ENCODE measurements at regions not wholly inside any gene's neighbourhood (a gene's known extent, or its start where the extent isn't known, plus 50 kb on each side); places are given as distances from the start of the nearest gene placed in this dataset.

DNA sequence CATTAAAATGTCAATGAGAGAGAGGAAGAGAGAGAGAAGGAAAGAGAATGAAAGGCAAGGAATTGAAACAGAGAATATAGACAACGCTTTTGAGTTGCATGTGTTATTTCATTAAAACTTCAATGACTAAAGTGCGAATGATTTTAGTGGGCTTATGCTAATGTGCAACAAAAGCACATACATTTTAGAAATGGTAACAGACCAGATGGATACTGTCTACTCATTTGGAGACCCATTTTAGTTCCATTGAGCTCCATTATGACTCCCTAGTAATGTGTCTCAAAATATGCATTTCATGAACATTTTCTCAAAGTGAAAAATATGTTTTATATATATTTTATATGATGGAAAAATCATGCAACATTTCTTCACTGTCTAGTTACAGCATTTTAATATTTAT is 622.2 kb upstream of the GCFC2 start:
- Histone ChIP-seq H3K27me3 (replicated peaks; ENCODE audit: insufficient read depth, low read length) (no peaks in the 10 kb centered on the region), H3K9ac (ENCODE audit: low read length) (no peak overlapping the region), H3K36me3 (replicated peaks; ENCODE audit: insufficient read depth, low read length) (no peaks in the 10 kb centered on the region), H3K9me2 (replicated peaks; ENCODE audit: insufficient read depth, low read length) (no peaks in the 10 kb centered on the region), H3K4me1 (ENCODE audit: low read length) (no peaks in the 10 kb centered on the region), H3K27ac (ENCODE audit: low read length) (no peak overlapping the region), H3K4me3 (ENCODE audit: low read length) (no peak overlapping the region), H3K9me3 (replicated peaks; ENCODE audit: insufficient read depth, low read length) (no peaks in the 10 kb centered on the region), H2AFZ (ENCODE audit: low read length) (no peak overlapping the region), H3F3A (ENCODE audit: insufficient read depth, low read length) (no peaks in the 10 kb centered on the region), H3K79me2 (ENCODE audit: low read length) (no peaks in the 10 kb centered on the region), H3K4me2 (ENCODE audit: low read depth, low read length) (no peak overlapping the region), H4K20me1 (ENCODE audit: insufficient read depth, low read length) (no peaks in the 10 kb centered on the region)
- DNase-seq, result no peak
- TF ChIP-seq, protein P1, sequence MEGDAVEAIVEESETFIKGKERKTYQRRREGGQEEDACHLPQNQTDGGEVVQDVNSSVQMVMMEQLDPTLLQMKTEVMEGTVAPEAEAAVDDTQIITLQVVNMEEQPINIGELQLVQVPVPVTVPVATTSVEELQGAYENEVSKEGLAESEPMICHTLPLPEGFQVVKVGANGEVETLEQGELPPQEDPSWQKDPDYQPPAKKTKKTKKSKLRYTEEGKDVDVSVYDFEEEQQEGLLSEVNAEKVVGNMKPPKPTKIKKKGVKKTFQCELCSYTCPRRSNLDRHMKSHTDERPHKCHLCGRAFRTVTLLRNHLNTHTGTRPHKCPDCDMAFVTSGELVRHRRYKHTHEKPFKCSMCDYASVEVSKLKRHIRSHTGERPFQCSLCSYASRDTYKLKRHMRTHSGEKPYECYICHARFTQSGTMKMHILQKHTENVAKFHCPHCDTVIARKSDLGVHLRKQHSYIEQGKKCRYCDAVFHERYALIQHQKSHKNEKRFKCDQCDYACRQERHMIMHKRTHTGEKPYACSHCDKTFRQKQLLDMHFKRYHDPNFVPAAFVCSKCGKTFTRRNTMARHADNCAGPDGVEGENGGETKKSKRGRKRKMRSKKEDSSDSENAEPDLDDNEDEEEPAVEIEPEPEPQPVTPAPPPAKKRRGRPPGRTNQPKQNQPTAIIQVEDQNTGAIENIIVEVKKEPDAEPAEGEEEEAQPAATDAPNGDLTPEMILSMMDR (IDR thresholded peaks at IDR 0.05; ENCODE audit: low read length), result no peak
- TF ChIP-seq EZH2phosphoT487 (IDR thresholded peaks at IDR 0.05; ENCODE audit: low read length) (no peak), EZH2 (optimal IDR thresholded peaks at IDR 0.05; ENCODE audit: low read depth, low read length) (no peak)

- Histone ChIP-seq H3K9me3 (replicated peaks; ENCODE audit: insufficient read depth, low read length) (no peaks in the 10 kb centered on the region), H3K79me2 (ENCODE audit: low read length) (no peaks in the 10 kb centered on the region), H3K4me2 (ENCODE audit: low read depth, low read length) (no peak overlapping the region), H3K27me3 (replicated peaks; ENCODE audit: insufficient read depth, low read length) (no peaks in the 10 kb centered on the region), H2AFZ (ENCODE audit: low read length) (no peak overlapping the region), H3K27ac (ENCODE audit: low read length) (no peak overlapping the region), H3K9ac (ENCODE audit: low read length) (no peak overlapping the region), H3K9me2 (replicated peaks; ENCODE audit: insufficient read depth, low read length) (no peaks in the 10 kb centered on the region), H4K20me1 (ENCODE audit: insufficient read depth, low read length) (no peaks in the 10 kb centered on the region), H3F3A (ENCODE audit: insufficient read depth, low read length) (no peaks in the 10 kb centered on the region), H3K36me3 (replicated peaks; ENCODE audit: insufficient read depth, low read length) (no peaks in the 10 kb centered on the region), H3K4me3 (ENCODE audit: low read length) (no peak overlapping the region), H3K4me1 (ENCODE audit: low read length) (no peaks in the 10 kb centered on the region)
- DNase-seq, result no peak
- TF ChIP-seq EZH2phosphoT487 (IDR thresholded peaks at IDR 0.05; ENCODE audit: low read length), result no peak
Measured at GRCh38 chr2:76330865-76331264, 620.1 kb upstream of the GCFC2 start.

- TF ChIP-seq, protein P1 (IDR thresholded peaks at IDR 0.05; ENCODE audit: low read length), result no peak
- TF ChIP-seq EZH2 (optimal IDR thresholded peaks at IDR 0.05; ENCODE audit: low read depth, low read length), result no peak
- TF ChIP-seq EZH2phosphoT487 (IDR thresholded peaks at IDR 0.05; ENCODE audit: low read length), result no peak
- Histone ChIP-seq H3K9me2 (replicated peaks; ENCODE audit: insufficient read depth, low read length) (no peaks in the 10 kb centered on the region), H3K4me1 (ENCODE audit: low read length) (no peaks in the 10 kb centered on the region), H3K9me3 (replicated peaks; ENCODE audit: insufficient read depth, low read length) (no peaks in the 10 kb centered on the region), H3K27ac (ENCODE audit: low read length) (no peak overlapping the region), H3K79me2 (ENCODE audit: low read length) (no peaks in the 10 kb centered on the region), H3K27me3 (replicated peaks; ENCODE audit: insufficient read depth, low read length) (no peaks in the 10 kb centered on the region), H3K9ac (ENCODE audit: low read length) (no peak overlapping the region), H3K4me3 (ENCODE audit: low read length) (no peak overlapping the region), H3F3A (ENCODE audit: insufficient read depth, low read length) (no peaks in the 10 kb centered on the region), H3K4me2 (ENCODE audit: low read depth, low read length) (no peak overlapping the region), H2AFZ (ENCODE audit: low read length) (no peak overlapping the region), H4K20me1 (ENCODE audit: insufficient read depth, low read length) (no peaks in the 10 kb centered on the region), H3K36me3 (replicated peaks; ENCODE audit: insufficient read depth, low read length) (no peaks in the 10 kb centered on the region)
- no peak for DNase-seq
Measured at GRCh38 chr2:76326636-76327035, 615.9 kb upstream of the GCFC2 start.

DNA sequence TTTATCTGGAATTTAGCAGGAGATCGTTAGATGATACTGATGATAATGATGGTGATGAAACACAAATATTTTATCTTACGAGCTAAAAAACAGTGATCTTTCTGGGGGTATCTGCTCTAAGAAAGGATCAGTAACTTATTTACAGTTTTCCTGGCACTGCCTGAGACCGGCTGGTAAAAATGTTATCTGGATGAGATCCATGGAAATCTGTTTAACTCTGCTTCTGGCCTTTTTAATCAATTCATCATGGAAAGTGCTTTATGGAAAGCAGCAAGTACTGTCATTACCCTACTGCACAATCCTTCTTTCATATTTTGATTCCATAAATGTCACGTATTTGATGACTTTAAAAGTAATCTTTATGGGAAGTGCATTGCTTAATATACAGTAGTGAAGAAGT is 612.7 kb upstream of the GCFC2 start:
- no peak overlapping the region for H3K4me2 ChIP-seq (ENCODE audit: low read depth, low read length)
- no peak overlapping the region for H3K27ac ChIP-seq (ENCODE audit: low read length)
- H3K9me3 ChIP-seq (replicated peaks; ENCODE audit: insufficient read depth, low read length), result no peaks in the 10 kb centered on the region
- H3K9me2 ChIP-seq (replicated peaks; ENCODE audit: insufficient read depth, low read length), result no peaks in the 10 kb centered on the region
- no peaks in the 10 kb centered on the region for H3K4me1 ChIP-seq (ENCODE audit: low read length)
- no peaks in the 10 kb centered on the region for H3K36me3 ChIP-seq (replicated peaks; ENCODE audit: insufficient read depth, low read length)
- H3K9ac ChIP-seq (ENCODE audit: low read length), result no peak overlapping the region
- H3K27me3 ChIP-seq (replicated peaks; ENCODE audit: insufficient read depth, low read length), result no peaks in the 10 kb centered on the region
- H3K79me2 ChIP-seq (ENCODE audit: low read length), result no peaks in the 10 kb centered on the region
- no peaks in the 10 kb centered on the region for H3F3A ChIP-seq (ENCODE audit: insufficient read depth, low read length)
- no peak for TF ChIP-seq EZH2 (optimal IDR thresholded peaks at IDR 0.05; ENCODE audit: low read depth, low read length)
- TF ChIP-seq, protein P1 (IDR thresholded peaks at IDR 0.05; ENCODE audit: low read length), result no peak
- no peak for DNase-seq
- no peak overlapping the region for H2AFZ ChIP-seq (ENCODE audit: low read length)
- H3K4me3 ChIP-seq (ENCODE audit: low read length), result no peak overlapping the region
- no peaks in the 10 kb centered on the region for H4K20me1 ChIP-seq (ENCODE audit: insufficient read depth, low read length)
